Gastroesophageal sphincter (tissue), 4 donors: ENCODE measurements at regions not wholly inside any gene's neighbourhood (a gene's known extent, or its start where the extent isn't known, plus 50 kb on each side); places are given as distances from the start of the nearest gene placed in this dataset.
"Not testable (repeated sequence)": the region's sequence is repeated elsewhere in the genome, so short reads cannot be mapped to it uniquely, and the experiment has no call there.

ENCODE experiments used
- ATAC-seq: fragments of 150-250 bp; one replicate; pipeline ENCODE4 v1.9.1; 2016; ENCODE audit warnings: mild to moderate bottlenecking, moderate library complexity
- H3K27ac ChIP-seq, 4 donors: fragments of 200-600 bp; sonication (generic) in 3 of 4; 1 replicate in 3 of 4; 2 replicates in 1 of 4; pipeline ENCODE4 v1.5.1; 2016 to 2019
- H3K27me3 ChIP-seq: fragments of 200-600 bp; sonication (generic); one replicate; pipeline ENCODE4 v1.5.1; 2019
- H3K36me3 ChIP-seq, 2 donors: fragments of 200-600 bp; sonication (generic); one replicate each; pipeline ENCODE4 v1.5.1; 2019; ENCODE audit warnings: control low read depth in 1 of 2
- H3K4me1 ChIP-seq, 3 donors: fragments of 200-600 bp; sonication (generic); 1 replicate in 2 of 3; 2 replicates in 1 of 3; pipeline ENCODE4 v1.5.1; 2016 to 2019; ENCODE audit warnings: control low read depth in 2 of 3
- H3K4me3 ChIP-seq, 2 donors: fragments of 200-600 bp; sonication (generic); one replicate each; pipeline ENCODE4 v1.5.1; 2019; ENCODE audit warnings: mild to moderate bottlenecking in 1 of 2, moderate library complexity in 1 of 2
- H3K9me3 ChIP-seq, 3 donors: fragments of 200-600 bp; sonication (generic); one replicate each; pipeline ENCODE4 v1.5.1; 2017 to 2019; ENCODE audit warnings: control low read depth in 2 of 3
- EP300 ChIP-seq: sonication (generic); formaldehyde crosslinking; IDR thresholded peaks from one replicate; pipeline ENCODE4 v1.6.1; 2017; ENCODE audit warnings: antibody characterized with exemption, mild to moderate bottlenecking
- POLR2A ChIP-seq, 2 donors: fragments of 450-650 bp; IDR thresholded peaks; one replicate each; pipeline ENCODE4 v1.6.1; 2017; ENCODE audit warnings: antibody characterized with exemption in 2 of 2, mild to moderate bottlenecking in 2 of 2, moderate library complexity in 1 of 2
- POLR2AphosphoS5 ChIP-seq: sonication (generic); formaldehyde crosslinking; IDR thresholded peaks from one replicate; pipeline ENCODE4 v1.6.1; 2017; ENCODE audit warnings: antibody characterized with exemption
- WGBS, 2 donors: methylation state at CpG; one replicate each; pipeline ENCODE4 v1.1.5; 2018; ENCODE audit warnings: low coverage in 1 of 2; 5-methylcytosine and 5-hydroxymethylcytosine counted together
- TF ChIP-seq, protein P1 (sequence below), 4 experiments: fragments of 200-600 bp in 2 of 4; fragments of 450-650 bp in 2 of 4; sonication (generic) in 1 of 4; IDR thresholded peaks; one replicate each; pipeline ENCODE4 v1.5.1; 2017 to 2019; ENCODE audit warnings: antibody characterized with exemption in 4 of 4, mild to moderate bottlenecking in 2 of 4, moderate library complexity in 2 of 4

DNA sequence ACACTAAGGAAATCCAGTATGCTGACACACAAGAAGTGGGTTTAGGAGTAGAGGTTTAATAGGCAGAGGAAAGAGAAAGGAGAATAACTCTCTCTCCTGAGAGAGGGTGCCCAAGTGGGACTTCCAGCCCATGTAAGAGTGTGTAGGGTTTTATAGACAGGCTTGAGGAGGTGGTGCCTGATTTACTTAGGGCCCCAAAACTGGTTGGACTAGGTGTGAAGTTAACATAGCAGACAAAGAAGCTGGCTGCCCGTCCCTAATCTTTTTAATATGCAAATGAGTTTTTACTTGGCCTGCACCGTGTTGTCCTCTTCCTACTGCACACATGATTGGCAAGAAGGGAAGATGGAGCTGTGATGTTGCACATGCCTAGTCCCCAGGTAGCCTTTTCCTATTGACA, 752.5 kb upstream of the SLITRK5 start:
- H3K4me1 ChIP-seq = no peaks in the 10 kb centered on the region
- H3K9me3 ChIP-seq = no peaks in the 10 kb centered on the region
- H3K4me3 ChIP-seq = no peak overlapping the region
- no peaks in the 10 kb centered on the region for H3K36me3 ChIP-seq
- ATAC-seq = no peak
- TF ChIP-seq POLR2AphosphoS5 (no peak), POLR2A (IDR thresholded peaks at IDR 0.05) (no peak), EP300 (no peak)
- TF ChIP-seq, protein P1, sequence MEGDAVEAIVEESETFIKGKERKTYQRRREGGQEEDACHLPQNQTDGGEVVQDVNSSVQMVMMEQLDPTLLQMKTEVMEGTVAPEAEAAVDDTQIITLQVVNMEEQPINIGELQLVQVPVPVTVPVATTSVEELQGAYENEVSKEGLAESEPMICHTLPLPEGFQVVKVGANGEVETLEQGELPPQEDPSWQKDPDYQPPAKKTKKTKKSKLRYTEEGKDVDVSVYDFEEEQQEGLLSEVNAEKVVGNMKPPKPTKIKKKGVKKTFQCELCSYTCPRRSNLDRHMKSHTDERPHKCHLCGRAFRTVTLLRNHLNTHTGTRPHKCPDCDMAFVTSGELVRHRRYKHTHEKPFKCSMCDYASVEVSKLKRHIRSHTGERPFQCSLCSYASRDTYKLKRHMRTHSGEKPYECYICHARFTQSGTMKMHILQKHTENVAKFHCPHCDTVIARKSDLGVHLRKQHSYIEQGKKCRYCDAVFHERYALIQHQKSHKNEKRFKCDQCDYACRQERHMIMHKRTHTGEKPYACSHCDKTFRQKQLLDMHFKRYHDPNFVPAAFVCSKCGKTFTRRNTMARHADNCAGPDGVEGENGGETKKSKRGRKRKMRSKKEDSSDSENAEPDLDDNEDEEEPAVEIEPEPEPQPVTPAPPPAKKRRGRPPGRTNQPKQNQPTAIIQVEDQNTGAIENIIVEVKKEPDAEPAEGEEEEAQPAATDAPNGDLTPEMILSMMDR (IDR thresholded peaks at IDR 0.05) = no peak
- H3K27me3 ChIP-seq = no peaks in the 10 kb centered on the region
- 40 to 49% methylated on average over 2 of the region's 2 CpGs for WGBS, 2 donors
- no peak overlapping the region for H3K27ac ChIP-seq

DNA sequence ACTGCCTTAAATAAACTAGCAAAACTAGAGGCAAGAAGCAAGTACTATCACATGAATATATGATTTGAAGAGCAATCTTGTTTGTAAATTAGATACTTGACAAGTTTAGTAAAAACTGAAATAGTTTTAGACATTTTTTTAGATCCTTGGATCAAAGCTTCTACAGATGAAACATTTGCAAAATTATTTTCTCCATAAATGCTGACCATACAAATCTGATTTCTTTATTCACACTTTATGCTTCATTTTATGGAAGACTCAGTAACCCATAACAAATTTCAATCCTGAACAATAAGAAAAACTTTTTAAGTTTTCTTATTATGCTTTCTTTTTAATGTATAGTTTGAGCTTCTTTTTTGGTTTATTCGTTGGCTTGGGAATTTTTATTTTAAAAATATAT, 750.2 kb upstream of the SLITRK5 start:
- ATAC-seq = no peak
- WGBS, 2 donors = 85% methylated on average over 1 of the region's 1 CpG
- H3K27ac ChIP-seq = no peak overlapping the region
- H3K4me3 ChIP-seq = no peak overlapping the region
- no peaks in the 10 kb centered on the region for H3K27me3 ChIP-seq
- no peaks in the 10 kb centered on the region for H3K36me3 ChIP-seq
- TF ChIP-seq POLR2A (IDR thresholded peaks at IDR 0.05) (no peak), EP300 (no peak), POLR2AphosphoS5 (no peak)
- TF ChIP-seq, protein P1 (IDR thresholded peaks at IDR 0.05) = no peak
- no peaks in the 10 kb centered on the region for H3K9me3 ChIP-seq
- no peaks in the 10 kb centered on the region for H3K4me1 ChIP-seq

GRCh38 chr13:86922936-86923335, 748.2 kb upstream of the SLITRK5 start:
- no peak for ATAC-seq
- WGBS, 2 donors = 22 to 25% methylated on average over 4 of the region's 5 CpGs
- no peaks in the 10 kb centered on the region for H3K27me3 ChIP-seq
- H3K27ac ChIP-seq = no peak overlapping the region
- H3K9me3 ChIP-seq = no peaks in the 10 kb centered on the region
- no peak overlapping the region for H3K4me3 ChIP-seq
- no peaks in the 10 kb centered on the region for H3K36me3 ChIP-seq
- TF ChIP-seq POLR2A (IDR thresholded peaks at IDR 0.05) (no peak), POLR2AphosphoS5 (no peak), EP300 (no peak)
- H3K4me1 ChIP-seq = no peaks in the 10 kb centered on the region

GRCh38 chr13:86926916-86927315, 744.3 kb upstream of the SLITRK5 start:
- not testable (repeated sequence) for ATAC-seq, H3K9me3 ChIP-seq, H3K4me3 ChIP-seq, H3K27ac ChIP-seq, H3K36me3 ChIP-seq, H3K4me1 ChIP-seq, H3K27me3 ChIP-seq
- 94% methylated on average over 3 of the region's 3 CpGs; no CpG with 5 or more reads in 1 of the 2 donors for WGBS, 2 donors

GRCh38 chr13:86932776-86933334, 738.3 kb upstream of the SLITRK5 start:
- Histone ChIP-seq H3K36me3 (no peaks in the 10 kb centered on the region), H3K9me3 (no peaks in the 10 kb centered on the region), H3K27me3 (no peaks in the 10 kb centered on the region), H3K27ac (no peak overlapping the region), H3K4me1 (no peaks in the 10 kb centered on the region), H3K4me3 (no peak overlapping the region)
- no peak for ATAC-seq
- 4 to 11% methylated on average over 1 to 3 of the region's 3 CpGs for WGBS, 2 donors
- TF ChIP-seq POLR2AphosphoS5 (no peak), EP300 (no peak), POLR2A (IDR thresholded peaks at IDR 0.05) (no peak)
- TF ChIP-seq, protein P1 (IDR thresholded peaks at IDR 0.05) = no peak

DNA sequence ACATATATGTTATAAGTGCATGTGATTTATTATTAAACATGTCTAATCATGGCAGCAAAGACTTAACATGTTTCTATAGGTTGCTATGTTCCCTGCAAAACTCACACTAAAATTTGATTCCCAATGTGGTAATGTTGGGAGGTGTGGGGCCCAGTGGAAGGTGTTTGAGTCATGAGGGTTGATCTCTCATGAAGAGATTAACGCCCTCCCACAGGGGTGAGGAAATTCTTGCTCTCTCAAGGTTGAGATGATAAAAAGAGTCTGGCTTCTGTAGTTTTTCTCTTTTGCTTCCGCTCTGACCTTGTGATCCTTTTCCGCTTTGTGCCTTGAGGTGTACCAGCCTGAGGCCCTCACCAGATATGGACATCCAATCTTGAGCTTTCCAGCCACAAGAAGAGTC, 737.5 kb upstream of the SLITRK5 start:
- WGBS, 2 donors = 83 to 87% methylated on average over 3 of the region's 3 CpGs
- Histone ChIP-seq H3K4me3 (no peak overlapping the region), H3K4me1 (no peaks in the 10 kb centered on the region), H3K27me3 (no peaks in the 10 kb centered on the region), H3K27ac (no peak overlapping the region), H3K36me3 (no peaks in the 10 kb centered on the region), H3K9me3 (no peaks in the 10 kb centered on the region)
- TF ChIP-seq POLR2A (IDR thresholded peaks at IDR 0.05) (no peak), EP300 (no peak), POLR2AphosphoS5 (no peak)
- TF ChIP-seq, protein P1 (IDR thresholded peaks at IDR 0.05) = no peak
- no peak for ATAC-seq
